ENCODE measurements at regions not wholly inside any gene's neighbourhood (a gene's known extent, or its start where the extent isn't known, plus 50 kb on each side); places are given as distances from the start of the nearest gene placed in this dataset.

DNA sequence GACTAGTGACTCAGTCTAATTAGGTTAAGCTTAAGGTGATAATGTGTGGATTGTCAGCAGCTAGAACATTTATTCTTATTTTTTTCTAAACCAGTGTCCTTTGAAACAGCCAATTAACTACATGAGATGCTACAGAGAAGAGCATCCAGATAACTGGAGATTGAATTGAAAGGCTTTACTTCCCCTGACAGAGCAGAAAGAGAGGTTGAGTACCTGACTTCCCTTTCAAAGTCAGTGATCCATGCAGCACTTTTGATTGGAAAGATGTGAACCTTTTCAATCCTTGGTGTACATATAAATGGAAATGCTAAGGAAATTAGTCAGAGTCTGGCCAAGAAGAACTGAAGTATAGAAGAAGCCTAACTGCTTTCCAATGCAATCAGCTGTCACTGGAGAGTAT is 653.8 kb downstream of the CDH8 start:
- H3K9me3 ChIP-seq (ENCODE audit: insufficient read depth, low read length) = no peaks in the 10 kb centered on the region
- H3K27ac ChIP-seq (ENCODE audit: low read depth, low read length) = no peak overlapping the region
- no peak overlapping the region for H2AFZ ChIP-seq (ENCODE audit: low read depth, low read length, severe bottlenecking)
- H3K27me3 ChIP-seq (ENCODE audit: low read length) = no peaks in the 10 kb centered on the region
- no peak overlapping the region for H3K4me2 ChIP-seq (ENCODE audit: low read depth, low read length, poor library complexity, severe bottlenecking)
- TF ChIP-seq, protein P1, sequence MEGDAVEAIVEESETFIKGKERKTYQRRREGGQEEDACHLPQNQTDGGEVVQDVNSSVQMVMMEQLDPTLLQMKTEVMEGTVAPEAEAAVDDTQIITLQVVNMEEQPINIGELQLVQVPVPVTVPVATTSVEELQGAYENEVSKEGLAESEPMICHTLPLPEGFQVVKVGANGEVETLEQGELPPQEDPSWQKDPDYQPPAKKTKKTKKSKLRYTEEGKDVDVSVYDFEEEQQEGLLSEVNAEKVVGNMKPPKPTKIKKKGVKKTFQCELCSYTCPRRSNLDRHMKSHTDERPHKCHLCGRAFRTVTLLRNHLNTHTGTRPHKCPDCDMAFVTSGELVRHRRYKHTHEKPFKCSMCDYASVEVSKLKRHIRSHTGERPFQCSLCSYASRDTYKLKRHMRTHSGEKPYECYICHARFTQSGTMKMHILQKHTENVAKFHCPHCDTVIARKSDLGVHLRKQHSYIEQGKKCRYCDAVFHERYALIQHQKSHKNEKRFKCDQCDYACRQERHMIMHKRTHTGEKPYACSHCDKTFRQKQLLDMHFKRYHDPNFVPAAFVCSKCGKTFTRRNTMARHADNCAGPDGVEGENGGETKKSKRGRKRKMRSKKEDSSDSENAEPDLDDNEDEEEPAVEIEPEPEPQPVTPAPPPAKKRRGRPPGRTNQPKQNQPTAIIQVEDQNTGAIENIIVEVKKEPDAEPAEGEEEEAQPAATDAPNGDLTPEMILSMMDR (IDR thresholded peaks at IDR 0.05; ENCODE audit: insufficient read depth, low read length, poor library complexity, severe bottlenecking) = no peak
- no peak for TF ChIP-seq EZH2phosphoT487 (conservative IDR thresholded peaks at IDR 0.05; ENCODE audit: low read length)
- H3K9me2 ChIP-seq (replicated peaks; ENCODE audit: insufficient read depth, low read length) = no peaks in the 10 kb centered on the region
- no peaks in the 10 kb centered on the region for H3F3A ChIP-seq (ENCODE audit: insufficient read depth)
- no peak overlapping the region for H3K9ac ChIP-seq (ENCODE audit: low read length)
- H4K20me1 ChIP-seq (ENCODE audit: low read depth, low read length) = no peaks in the 10 kb centered on the region
- no peaks in the 10 kb centered on the region for H3K79me2 ChIP-seq (ENCODE audit: insufficient read depth, low read length)
- no peaks in the 10 kb centered on the region for H3K36me3 ChIP-seq (ENCODE audit: low read length)
- no peak overlapping the region for H3K4me3 ChIP-seq (ENCODE audit: insufficient read depth, low read length, poor library complexity, severe bottlenecking)

DNA sequence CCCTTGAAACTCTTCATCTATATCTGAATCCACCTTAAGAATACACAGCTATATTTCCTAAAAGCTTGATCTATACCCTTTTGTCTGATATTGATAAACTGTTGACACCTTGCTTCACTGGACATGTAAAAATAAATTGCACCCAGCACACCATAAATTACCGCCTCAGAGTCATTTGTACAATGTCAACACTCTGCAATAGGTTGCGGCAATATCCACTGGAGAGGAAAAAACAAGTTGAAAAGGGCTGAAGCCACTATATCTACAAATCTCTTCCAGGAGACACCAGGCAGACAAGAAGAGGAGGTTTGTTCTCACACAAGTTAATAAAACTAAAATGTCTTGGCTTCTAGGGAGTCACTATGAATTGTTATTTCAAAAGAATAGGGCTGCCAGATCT is 656.9 kb downstream of the CDH8 start:
- no peak overlapping the region for H3K4me2 ChIP-seq (ENCODE audit: low read depth, low read length, poor library complexity, severe bottlenecking)
- TF ChIP-seq, protein P1 (IDR thresholded peaks at IDR 0.05; ENCODE audit: insufficient read depth, low read length, poor library complexity, severe bottlenecking) = no peak
- no peak for TF ChIP-seq EZH2phosphoT487 (conservative IDR thresholded peaks at IDR 0.05; ENCODE audit: low read length)
- no peaks in the 10 kb centered on the region for H3F3A ChIP-seq (ENCODE audit: insufficient read depth)
- H3K36me3 ChIP-seq (ENCODE audit: low read length) = no peaks in the 10 kb centered on the region
- H3K79me2 ChIP-seq (ENCODE audit: insufficient read depth, low read length) = no peaks in the 10 kb centered on the region
- H2AFZ ChIP-seq (ENCODE audit: low read depth, low read length, severe bottlenecking) = no peak overlapping the region
- no peak overlapping the region for H3K9ac ChIP-seq (ENCODE audit: low read length)
- no peaks in the 10 kb centered on the region for H4K20me1 ChIP-seq (ENCODE audit: low read depth, low read length)
- H3K9me2 ChIP-seq (replicated peaks; ENCODE audit: insufficient read depth, low read length) = no peaks in the 10 kb centered on the region
- H3K27me3 ChIP-seq (ENCODE audit: low read length) = no peaks in the 10 kb centered on the region
- H3K9me3 ChIP-seq (ENCODE audit: insufficient read depth, low read length) = no peaks in the 10 kb centered on the region
- no peak overlapping the region for H3K4me3 ChIP-seq (ENCODE audit: insufficient read depth, low read length, poor library complexity, severe bottlenecking)
- H3K27ac ChIP-seq (ENCODE audit: low read depth, low read length) = no peak overlapping the region

DNA sequence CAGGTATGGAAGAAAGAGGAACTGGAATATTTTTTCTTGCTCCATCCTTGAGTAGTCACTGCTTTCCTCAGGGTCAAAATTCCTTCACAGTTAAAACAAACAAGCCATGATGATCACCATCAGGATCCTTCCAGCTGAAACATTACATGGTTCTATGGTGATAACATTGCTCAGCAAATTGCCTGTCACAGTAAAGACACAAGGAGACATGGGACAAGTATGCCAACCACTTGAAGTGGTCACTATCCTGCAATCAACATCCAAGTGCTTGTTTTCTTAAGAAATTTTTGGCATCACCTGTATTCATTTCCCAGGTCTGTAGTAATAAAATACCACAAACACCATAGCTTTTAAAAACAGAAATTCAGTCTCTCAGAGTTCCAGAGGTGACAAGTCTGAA is 662.2 kb downstream of the CDH8 start:
- Histone ChIP-seq H3K9me2 (replicated peaks; ENCODE audit: insufficient read depth, low read length) (no peaks in the 10 kb centered on the region), H4K20me1 (ENCODE audit: low read depth, low read length) (no peaks in the 10 kb centered on the region), H3K27ac (ENCODE audit: low read depth, low read length) (no peak overlapping the region), H2AFZ (ENCODE audit: low read depth, low read length, severe bottlenecking) (no peak overlapping the region), H3K4me3 (ENCODE audit: insufficient read depth, low read length, poor library complexity, severe bottlenecking) (no peak overlapping the region), H3K9me3 (ENCODE audit: insufficient read depth, low read length) (no peaks in the 10 kb centered on the region), H3K79me2 (ENCODE audit: insufficient read depth, low read length) (no peaks in the 10 kb centered on the region), H3K36me3 (ENCODE audit: low read length) (no peaks in the 10 kb centered on the region), H3K4me2 (ENCODE audit: low read depth, low read length, poor library complexity, severe bottlenecking) (no peak overlapping the region), H3F3A (ENCODE audit: insufficient read depth) (no peaks in the 10 kb centered on the region), H3K27me3 (ENCODE audit: low read length) (no peaks in the 10 kb centered on the region), H3K9ac (ENCODE audit: low read length) (no peak overlapping the region)
- TF ChIP-seq, protein P1 (IDR thresholded peaks at IDR 0.05; ENCODE audit: insufficient read depth, low read length, poor library complexity, severe bottlenecking) = no peak
- no peak for TF ChIP-seq EZH2phosphoT487 (conservative IDR thresholded peaks at IDR 0.05; ENCODE audit: low read length)

Data from SU-DHL-6 (cell line).